ENCODE measurements at regions not wholly inside any gene's neighbourhood (a gene's known extent, or its start where the extent isn't known, plus 50 kb on each side); places are given as distances from the start of the nearest gene placed in this dataset.
A peak's percentile ranks its signal among the peaks of the same experiment; 100 is the strongest.

DNA sequence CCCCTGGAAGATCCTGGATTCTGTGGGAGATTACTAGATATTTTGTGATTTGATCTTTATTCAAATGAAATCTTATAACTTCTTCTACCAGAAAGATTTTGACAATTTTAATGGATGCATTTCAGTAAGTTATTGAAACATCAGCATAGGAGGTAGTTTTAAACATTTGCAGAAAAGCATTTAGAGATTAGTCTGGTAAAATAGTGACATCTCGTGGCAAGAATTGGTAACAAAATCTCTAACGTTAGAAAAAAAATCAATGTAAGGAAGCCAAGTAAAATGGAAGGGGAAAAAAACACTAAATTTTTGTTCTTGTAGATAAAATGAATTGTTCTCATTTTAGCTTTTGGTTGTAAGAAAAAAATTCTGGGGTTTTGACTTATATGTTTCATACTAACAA, 73.3 kb downstream of the TASL start:
- DNase-seq (ENCODE audit: low spot score) = peak; percentile 39

DNA sequence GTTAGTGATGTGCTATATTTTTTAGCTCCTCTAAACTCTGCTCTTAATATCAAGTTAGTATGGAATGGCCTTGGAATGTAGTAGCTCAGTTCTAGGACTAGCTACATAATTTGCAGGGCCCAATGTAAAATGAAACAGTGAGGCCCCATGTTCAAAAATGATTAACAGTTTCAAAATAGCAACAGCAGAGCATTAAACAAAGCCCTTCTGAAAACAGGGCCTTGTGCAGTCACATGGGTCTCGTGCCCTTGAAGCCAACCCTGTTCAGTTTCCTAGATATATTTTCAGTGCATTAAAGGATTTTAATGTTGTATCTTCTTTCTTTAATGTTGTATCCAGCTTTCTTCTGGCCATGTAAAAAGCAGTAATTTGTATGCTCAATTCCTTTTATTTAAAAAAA, 82.1 kb downstream of the TASL start:
- no peak for DNase-seq (ENCODE audit: low spot score)

DNA sequence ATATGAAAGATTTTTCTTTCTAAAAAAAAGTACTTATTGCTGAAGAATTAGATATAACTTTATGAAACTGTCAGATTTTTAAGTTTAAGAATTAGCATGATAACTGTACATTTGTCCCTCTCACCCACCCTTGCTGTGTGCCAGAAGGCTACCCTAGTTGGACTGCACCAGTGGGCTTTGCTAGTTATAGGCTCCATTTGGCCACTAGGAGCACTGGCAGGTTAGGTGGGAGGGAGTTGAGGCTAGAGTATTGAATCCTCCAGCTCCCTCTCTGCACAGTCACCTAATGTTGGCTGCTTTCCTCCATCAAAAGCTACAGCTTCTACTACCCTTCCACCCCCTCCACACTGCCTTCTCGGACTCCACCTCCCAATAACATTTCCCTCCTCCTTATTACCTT, 84.2 kb downstream of the TASL start:
- no peak for DNase-seq (ENCODE audit: low spot score)

DNA sequence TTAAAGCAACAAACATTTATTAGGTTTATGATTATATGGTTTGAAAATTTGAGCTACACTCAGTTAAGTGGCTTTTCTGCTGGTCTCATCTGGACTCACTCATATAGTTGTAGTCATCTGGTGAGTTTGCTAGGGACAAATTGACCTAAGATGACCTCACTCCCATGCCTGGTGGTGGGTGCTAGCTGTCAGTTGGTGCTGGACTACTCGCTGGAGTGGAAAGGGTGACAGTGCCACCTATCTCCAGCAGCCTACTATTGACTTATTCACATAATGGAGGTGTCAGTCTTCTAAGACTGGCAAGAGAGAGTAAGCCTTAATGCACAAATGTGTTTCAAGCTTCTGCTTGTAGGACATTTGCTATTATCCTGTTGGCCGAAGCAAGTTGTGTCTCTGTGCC, 88.2 kb downstream of the TASL start:
- no peak for DNase-seq (ENCODE audit: low spot score)

DNA sequence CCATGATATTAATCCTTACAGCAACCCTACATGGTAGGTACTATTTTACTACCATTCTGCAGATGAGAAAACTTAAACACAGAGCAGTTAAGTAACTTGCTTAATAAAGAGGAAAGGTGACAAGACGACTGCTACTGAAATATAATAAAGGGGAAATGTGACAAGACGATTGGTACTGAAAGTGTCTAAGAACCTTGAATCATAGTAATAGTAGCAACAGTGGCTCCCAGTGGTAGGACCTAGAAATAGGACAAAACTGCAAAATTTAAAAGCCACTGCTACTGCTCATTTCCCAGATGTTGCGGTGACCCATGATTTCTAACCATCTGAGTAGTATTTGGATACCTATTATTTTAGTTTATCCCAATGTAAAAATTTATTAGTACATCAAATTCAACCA, 89.5 kb downstream of the TASL start:
- DNase-seq (ENCODE audit: low spot score) = no peak

DNA sequence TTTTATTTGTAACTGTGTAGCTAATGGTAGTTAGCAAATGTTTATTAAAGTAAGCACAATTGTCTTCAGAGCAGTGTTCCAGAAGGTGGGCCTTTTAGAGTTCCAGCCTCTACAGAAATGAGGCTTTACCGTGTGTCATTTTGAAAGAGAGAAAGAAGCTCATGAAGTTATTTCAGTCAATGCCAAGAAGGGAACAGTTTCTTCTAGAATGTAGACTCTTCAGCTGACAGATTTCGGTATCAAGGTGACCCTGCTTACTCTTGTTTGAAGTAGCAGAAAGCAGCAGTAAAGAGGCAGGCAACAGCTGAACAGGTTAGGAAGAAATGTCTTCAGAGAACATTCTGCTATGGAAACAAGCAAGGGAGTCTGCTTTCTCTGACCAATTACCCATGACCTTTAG, 93.6 kb downstream of the TASL start:
- DNase-seq (ENCODE audit: low spot score) = no peak

DNA sequence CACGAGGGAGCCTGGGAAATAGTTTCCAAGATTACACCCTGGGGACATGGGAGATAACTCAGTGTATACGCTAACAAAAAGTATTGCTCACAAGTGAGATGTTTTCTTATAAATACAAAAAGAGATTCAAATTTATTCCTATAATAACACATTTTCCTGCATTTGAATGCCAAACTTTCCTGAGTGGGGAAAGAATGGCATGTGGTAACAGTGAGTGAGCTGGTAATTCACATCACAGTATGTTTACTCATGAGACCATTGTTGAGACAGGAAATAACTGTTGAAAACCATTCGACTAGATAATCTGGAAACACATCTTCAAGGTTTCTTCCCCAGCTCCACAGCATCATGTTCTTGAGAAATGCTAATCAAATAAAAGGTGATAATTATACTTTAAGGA, 109.1 kb downstream of the TASL start:
- DNase-seq (ENCODE audit: low spot score) = no peak

All from umbilical cord (tissue), 1 donor.